ENCODE measurements at regions not wholly inside any gene's neighbourhood (a gene's known extent, or its start where the extent isn't known, plus 50 kb on each side); places are given as distances from the start of the nearest gene placed in this dataset.
"Not testable (repeated sequence)": the region's sequence is repeated elsewhere in the genome, so short reads cannot be mapped to it uniquely, and the experiment has no call there.

GRCh38 chr18:59986139-59986538, 86.3 kb downstream of the PMAIP1 start:
- no peaks in the 10 kb centered on the region for H3K9me3 ChIP-seq (ENCODE audit: low read depth, low read length)
- TF ChIP-seq FOXP2 (optimal IDR thresholded peaks at IDR 0.05; ENCODE audit: control extremely low read depth, extremely low read length, insufficient read depth) = no peak
- TF ChIP-seq EZH2 (IDR thresholded peaks at IDR 0.05) = no peak
- no peak for TF ChIP-seq POLR2AphosphoS5 (IDR thresholded peaks at IDR 0.05; ENCODE audit: borderline replicate concordance, low read depth, low read length)
- no peak for DNase-seq (ENCODE audit: low read depth, low spot score)
- no peak overlapping the region for H3K9ac ChIP-seq (ENCODE audit: insufficient read length)
- H3K36me3 ChIP-seq (ENCODE audit: insufficient read depth, low read length) = no peaks in the 10 kb centered on the region
- H3K4me3 ChIP-seq = no peak overlapping the region
- no peak overlapping the region for H3K27ac ChIP-seq

- Histone ChIP-seq H3K27ac (no peak overlapping the region), H3K9ac (ENCODE audit: insufficient read length) (no peak overlapping the region), H3K9me3 (ENCODE audit: low read depth, low read length) (no peaks in the 10 kb centered on the region), H3K4me3 (no peak overlapping the region), H3K36me3 (ENCODE audit: insufficient read depth, low read length) (no peaks in the 10 kb centered on the region)
- TF ChIP-seq FOXP2 (optimal IDR thresholded peaks at IDR 0.05; ENCODE audit: control extremely low read depth, extremely low read length, insufficient read depth) = no peak
- TF ChIP-seq EZH2 (IDR thresholded peaks at IDR 0.05) = no peak
- TF ChIP-seq POLR2AphosphoS5 (IDR thresholded peaks at IDR 0.05; ENCODE audit: borderline replicate concordance, low read depth, low read length) = no peak
- DNase-seq (ENCODE audit: low read depth, low spot score) = no peak
These were observed 85.5 kb downstream of the PMAIP1 start for GRCh38 chr18:59985289-59985688.

DNA sequence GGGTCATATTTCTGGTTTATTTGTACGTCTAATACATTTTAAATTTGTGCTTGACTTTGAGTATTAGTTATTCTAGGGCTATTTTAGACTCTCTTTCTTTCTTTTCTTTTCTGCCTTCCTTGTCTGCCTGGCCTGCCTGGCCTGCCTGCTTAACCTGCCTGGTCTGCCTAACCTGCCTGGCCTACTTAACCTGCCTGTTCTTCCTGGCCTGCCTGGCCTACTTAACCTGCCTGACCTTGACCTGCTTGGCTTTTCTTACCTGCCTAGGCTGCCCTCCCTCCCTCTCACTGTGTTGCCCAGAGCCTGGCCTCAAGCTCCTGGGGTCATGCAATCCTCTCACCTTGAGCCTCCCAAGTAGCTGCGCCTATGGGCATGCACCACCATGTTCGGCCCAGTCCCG, 83.7 kb downstream of the PMAIP1 start:
- TF ChIP-seq EZH2 (IDR thresholded peaks at IDR 0.05) (no peak), POLR2AphosphoS5 (IDR thresholded peaks at IDR 0.05; ENCODE audit: borderline replicate concordance, low read depth, low read length) (no peak), FOXP2 (optimal IDR thresholded peaks at IDR 0.05; ENCODE audit: control extremely low read depth, extremely low read length, insufficient read depth) (no peak)
- Histone ChIP-seq H3K27ac (no peak overlapping the region), H3K9me3 (ENCODE audit: low read depth, low read length) (no peaks in the 10 kb centered on the region), H3K4me3 (no peak overlapping the region), H3K9ac (ENCODE audit: insufficient read length) (no peak overlapping the region), H3K36me3 (ENCODE audit: insufficient read depth, low read length) (no peaks in the 10 kb centered on the region)
- DNase-seq (ENCODE audit: low read depth, low spot score) = no peak

GRCh38 chr18:59980188-59980637, 80.4 kb downstream of the PMAIP1 start:
- no peak for DNase-seq (ENCODE audit: low read depth, low spot score)
- Histone ChIP-seq H3K36me3 (ENCODE audit: insufficient read depth, low read length) (no peaks in the 10 kb centered on the region), H3K4me3 (no peak overlapping the region), H3K9me3 (ENCODE audit: low read depth, low read length) (no peaks in the 10 kb centered on the region), H3K27ac (no peak overlapping the region), H3K9ac (ENCODE audit: insufficient read length) (no peak overlapping the region)
- TF ChIP-seq FOXP2 (optimal IDR thresholded peaks at IDR 0.05; ENCODE audit: control extremely low read depth, extremely low read length, insufficient read depth) (no peak), EZH2 (IDR thresholded peaks at IDR 0.05) (no peak), POLR2AphosphoS5 (IDR thresholded peaks at IDR 0.05; ENCODE audit: borderline replicate concordance, low read depth, low read length) (no peak)

DNA sequence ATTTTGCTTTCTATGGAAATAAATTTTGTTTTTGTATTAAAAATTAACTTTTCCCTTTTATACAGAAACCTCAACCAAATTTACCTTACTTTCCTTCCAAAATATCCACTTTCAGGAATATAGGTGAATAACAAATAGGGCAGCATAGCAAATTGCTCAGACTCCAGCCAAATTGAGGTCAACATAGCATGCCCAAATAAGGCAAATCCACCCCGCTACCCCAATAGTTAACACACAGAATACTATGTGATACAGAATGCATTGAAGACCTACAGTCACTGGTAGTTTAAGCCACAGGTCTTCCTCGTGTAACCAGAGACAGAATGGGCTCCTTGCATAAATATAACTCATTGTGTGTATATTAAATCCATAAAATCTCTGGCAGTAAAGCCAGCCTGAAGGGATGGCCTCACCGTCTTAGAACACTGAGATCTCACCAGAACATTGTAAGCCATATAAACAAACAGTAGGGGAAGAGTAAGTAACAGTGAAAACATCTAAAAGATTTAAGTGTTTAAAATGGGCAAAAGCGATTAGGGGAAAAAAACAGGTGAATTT, 72.2 kb downstream of the PMAIP1 start:
- no peak overlapping the region for H3K27ac ChIP-seq
- no peak overlapping the region for H3K9ac ChIP-seq (ENCODE audit: insufficient read length)
- H3K36me3 ChIP-seq (ENCODE audit: insufficient read depth, low read length) = no peaks in the 10 kb centered on the region
- no peak for TF ChIP-seq EZH2 (IDR thresholded peaks at IDR 0.05)
- TF ChIP-seq POLR2AphosphoS5 (IDR thresholded peaks at IDR 0.05; ENCODE audit: borderline replicate concordance, low read depth, low read length) = no peak
- TF ChIP-seq FOXP2 (optimal IDR thresholded peaks at IDR 0.05; ENCODE audit: control extremely low read depth, extremely low read length, insufficient read depth) = no peak
- H3K4me3 ChIP-seq = no peak overlapping the region
- H3K9me3 ChIP-seq (ENCODE audit: low read depth, low read length) = no peaks in the 10 kb centered on the region
- DNase-seq (ENCODE audit: low read depth, low spot score) = no peak

DNA sequence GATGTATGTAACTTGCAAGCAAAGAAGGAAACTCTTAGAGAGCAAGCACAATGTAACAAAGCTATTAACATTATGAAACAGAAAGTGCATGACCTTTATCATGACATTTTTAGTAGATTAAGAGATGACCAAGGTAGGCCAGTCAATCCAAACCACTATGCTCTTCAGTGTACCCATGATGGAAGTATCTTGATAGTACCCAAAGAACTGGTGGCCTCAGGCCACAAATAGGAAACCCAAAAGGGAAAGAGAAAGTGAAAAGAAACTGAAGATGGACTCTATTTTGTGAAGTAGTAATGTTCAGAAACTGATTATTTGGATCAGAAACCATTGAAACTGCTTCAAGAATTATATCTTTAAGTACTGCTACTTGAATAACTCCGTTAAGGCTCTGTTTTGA, 71.3 kb downstream of the PMAIP1 start:
- H3K9me3 ChIP-seq (ENCODE audit: low read depth, low read length); DNase-seq (ENCODE audit: low read depth, low spot score); H3K9ac ChIP-seq (ENCODE audit: insufficient read length); H3K27ac ChIP-seq; H3K36me3 ChIP-seq (ENCODE audit: insufficient read depth, low read length); H3K4me3 ChIP-seq: not testable (repeated sequence)

GRCh38 chr18:59969477-59970028, 69.8 kb downstream of the PMAIP1 start:
- not testable (repeated sequence) for H3K27ac ChIP-seq; H3K4me3 ChIP-seq; DNase-seq (ENCODE audit: low read depth, low spot score); H3K9me3 ChIP-seq (ENCODE audit: low read depth, low read length); H3K36me3 ChIP-seq (ENCODE audit: insufficient read depth, low read length); H3K9ac ChIP-seq (ENCODE audit: insufficient read length)

- Histone ChIP-seq H3K36me3 (ENCODE audit: insufficient read depth, low read length) (no peaks in the 10 kb centered on the region), H3K4me3 (no peak overlapping the region), H3K27ac (no peak overlapping the region), H3K9me3 (ENCODE audit: low read depth, low read length) (no peaks in the 10 kb centered on the region), H3K9ac (ENCODE audit: insufficient read length) (no peak overlapping the region)
- TF ChIP-seq FOXP2 (optimal IDR thresholded peaks at IDR 0.05; ENCODE audit: control extremely low read depth, extremely low read length, insufficient read depth) = no peak
- DNase-seq (ENCODE audit: low read depth, low spot score) = no peak
These were observed 68.8 kb downstream of the PMAIP1 start for GRCh38 chr18:59968583-59968982.

- H3K27ac ChIP-seq = no peak overlapping the region
- no peak for DNase-seq (ENCODE audit: low read depth, low spot score)
- no peaks in the 10 kb centered on the region for H3K9me3 ChIP-seq (ENCODE audit: low read depth, low read length)
- TF ChIP-seq POLR2AphosphoS5 (IDR thresholded peaks at IDR 0.05; ENCODE audit: borderline replicate concordance, low read depth, low read length) = no peak
- no peak for TF ChIP-seq FOXP2 (optimal IDR thresholded peaks at IDR 0.05; ENCODE audit: control extremely low read depth, extremely low read length, insufficient read depth)
- no peak for TF ChIP-seq EZH2 (IDR thresholded peaks at IDR 0.05)
- no peaks in the 10 kb centered on the region for H3K36me3 ChIP-seq (ENCODE audit: insufficient read depth, low read length)
- no peak overlapping the region for H3K4me3 ChIP-seq
- no peak overlapping the region for H3K9ac ChIP-seq (ENCODE audit: insufficient read length)
These were observed 68.1 kb downstream of the PMAIP1 start for GRCh38 chr18:59967878-59968277.

All from SK-N-MC (cell line).